Uterus (tissue), 2 donors: ENCODE measurements at regions not wholly inside any gene's neighbourhood (a gene's known extent, or its start where the extent isn't known, plus 50 kb on each side); places are given as distances from the start of the nearest gene placed in this dataset.

Experiments
- POLR2A ChIP-seq, 2 donors: fragments of 450-650 bp; IDR thresholded peaks; one replicate each; pipeline ENCODE4 v1.6.1; 2016; ENCODE audit warnings: antibody characterized with exemption in 2 of 2, mild to moderate bottlenecking in 1 of 2, moderate library complexity in 1 of 2
- TF ChIP-seq, protein P1 (sequence below), 4 experiments: fragments of 200-600 bp in 2 of 4; fragments of 450-650 bp in 2 of 4; sonication (generic) in 2 of 4; IDR thresholded peaks; one replicate each; pipeline ENCODE4 v1.5.1; 2016 to 2019; ENCODE audit warnings: antibody characterized with exemption in 4 of 4, mild to moderate bottlenecking in 2 of 4, moderate library complexity in 1 of 4

DNA sequence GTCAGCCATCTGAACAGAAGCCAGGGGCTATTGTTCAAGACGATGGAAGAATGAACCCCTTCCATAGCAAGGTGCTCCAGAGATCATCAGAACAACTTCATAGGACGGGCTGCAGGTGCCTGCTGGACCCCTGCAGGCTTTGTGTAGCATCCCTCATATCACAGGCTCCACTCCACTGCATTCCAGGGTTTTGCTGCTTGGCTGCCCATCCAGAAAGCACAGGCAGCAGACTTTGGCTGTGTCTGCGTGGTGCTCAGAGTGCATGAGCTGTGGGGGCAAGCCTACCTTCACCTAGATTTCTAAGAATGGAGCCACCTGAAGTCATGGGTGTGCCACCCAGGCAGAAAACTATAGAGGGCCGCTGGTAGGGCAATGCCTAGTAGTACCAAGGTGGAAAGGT, 93.9 kb upstream of the NLRP1 start:
- TF ChIP-seq, protein P1, sequence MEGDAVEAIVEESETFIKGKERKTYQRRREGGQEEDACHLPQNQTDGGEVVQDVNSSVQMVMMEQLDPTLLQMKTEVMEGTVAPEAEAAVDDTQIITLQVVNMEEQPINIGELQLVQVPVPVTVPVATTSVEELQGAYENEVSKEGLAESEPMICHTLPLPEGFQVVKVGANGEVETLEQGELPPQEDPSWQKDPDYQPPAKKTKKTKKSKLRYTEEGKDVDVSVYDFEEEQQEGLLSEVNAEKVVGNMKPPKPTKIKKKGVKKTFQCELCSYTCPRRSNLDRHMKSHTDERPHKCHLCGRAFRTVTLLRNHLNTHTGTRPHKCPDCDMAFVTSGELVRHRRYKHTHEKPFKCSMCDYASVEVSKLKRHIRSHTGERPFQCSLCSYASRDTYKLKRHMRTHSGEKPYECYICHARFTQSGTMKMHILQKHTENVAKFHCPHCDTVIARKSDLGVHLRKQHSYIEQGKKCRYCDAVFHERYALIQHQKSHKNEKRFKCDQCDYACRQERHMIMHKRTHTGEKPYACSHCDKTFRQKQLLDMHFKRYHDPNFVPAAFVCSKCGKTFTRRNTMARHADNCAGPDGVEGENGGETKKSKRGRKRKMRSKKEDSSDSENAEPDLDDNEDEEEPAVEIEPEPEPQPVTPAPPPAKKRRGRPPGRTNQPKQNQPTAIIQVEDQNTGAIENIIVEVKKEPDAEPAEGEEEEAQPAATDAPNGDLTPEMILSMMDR (IDR thresholded peaks at IDR 0.05): no peak
- no peak for TF ChIP-seq POLR2A (IDR thresholded peaks at IDR 0.05)
